GM21360 (cell line): ENCODE measurements at regions not wholly inside any gene's neighbourhood (a gene's known extent, or its start where the extent isn't known, plus 50 kb on each side); places are given as distances from the start of the nearest gene placed in this dataset.

ENCODE experiments used
- ATAC-seq: cut with Tn5 transposase; IDR thresholded peaks from one replicate; pipeline ENCODE4 v1.9.1; 2021; ENCODE audit warnings: mild to moderate bottlenecking, moderate library complexity; ENCODE audit not compliant: unreplicated experiment

DNA sequence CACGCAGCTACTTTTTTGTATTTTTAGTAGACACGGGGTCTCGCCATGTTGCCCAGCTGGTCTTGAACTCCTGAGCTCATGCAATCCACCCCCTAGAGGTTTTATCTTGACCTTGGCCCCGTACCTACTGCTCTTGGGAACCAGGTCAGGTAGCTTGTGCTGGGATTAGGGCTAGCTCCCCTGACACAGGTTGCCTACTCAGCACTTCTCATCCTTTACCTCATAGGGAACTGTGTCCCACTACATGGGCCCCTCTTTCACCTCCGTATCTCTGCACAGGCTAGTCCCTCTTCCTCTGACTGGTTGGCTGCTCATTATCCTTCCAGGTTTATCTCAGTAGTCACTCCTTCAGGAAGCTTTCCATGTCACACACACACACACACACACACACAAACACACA, 58.0 kb upstream of the ITPRID1 start:
- ATAC-seq: no peak

DNA sequence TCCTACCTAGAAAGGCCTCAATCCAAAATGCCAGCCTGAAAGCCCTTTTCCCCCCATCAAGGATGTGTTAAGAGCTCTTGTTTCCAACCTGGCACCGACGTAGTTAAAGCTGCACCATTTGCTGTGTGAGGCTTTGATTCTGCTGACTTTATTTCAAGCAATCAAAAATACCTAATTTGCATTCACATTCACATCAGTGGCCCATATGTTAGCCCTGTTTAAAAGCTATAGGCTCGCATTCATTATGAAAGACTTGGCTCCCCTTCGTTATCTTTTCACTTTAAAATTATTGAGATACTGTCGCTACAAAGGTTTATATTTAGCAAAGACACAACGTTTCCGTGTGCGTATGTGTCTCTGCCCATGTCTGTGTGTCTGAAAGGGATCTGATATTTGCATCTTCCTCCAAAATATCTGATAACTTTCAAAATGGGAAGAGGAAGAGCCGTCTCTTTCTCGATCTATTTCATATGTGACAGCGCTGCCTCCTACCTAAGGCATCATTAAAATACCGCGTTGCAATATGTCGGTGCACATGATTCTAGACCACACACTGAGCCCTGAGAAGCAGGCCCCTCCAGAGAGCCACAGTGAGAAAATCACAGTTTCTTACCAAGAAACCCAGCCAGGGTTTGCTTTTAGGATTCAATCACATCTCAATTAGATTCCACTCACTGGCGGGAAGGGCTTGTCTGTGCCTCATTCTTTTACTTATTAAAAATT, 57.1 kb upstream of the ITPRID1 start:
- ATAC-seq: no peak

- ATAC-seq: no peak
Measured at GRCh38 chr7:31457551-31457950, 56.3 kb upstream of the ITPRID1 start.

- no peak for ATAC-seq
Measured at GRCh38 chr7:31458203-31458602, 55.7 kb upstream of the ITPRID1 start.

DNA sequence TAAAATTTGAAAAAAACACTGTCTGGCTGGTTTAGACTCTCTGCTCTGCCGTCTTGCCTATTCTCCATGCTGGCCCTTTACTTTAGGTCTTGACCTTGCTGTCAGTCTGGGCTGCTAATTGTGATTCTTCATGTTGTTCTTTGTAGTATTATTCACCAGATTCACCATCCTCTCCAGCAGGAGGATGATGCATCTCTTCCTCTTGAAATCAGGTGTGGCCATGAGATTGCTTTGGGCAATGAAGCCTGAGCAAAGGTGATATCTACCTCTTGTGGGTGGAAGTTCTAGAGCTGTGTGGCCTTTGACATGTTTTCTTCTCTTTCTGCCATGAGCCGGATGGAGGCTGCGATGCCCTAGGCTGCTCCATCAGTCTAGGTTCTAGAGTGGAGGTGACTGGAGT, 51.3 kb upstream of the ITPRID1 start:
- no peak for ATAC-seq
